ENCODE measurements at regions not wholly inside any gene's neighbourhood (a gene's known extent, or its start where the extent isn't known, plus 50 kb on each side); places are given as distances from the start of the nearest gene placed in this dataset.

GRCh38 chr18:45494811-45495210, 120.5 kb upstream of the SLC14A2 start:
- TF ChIP-seq GATA2 (IDR thresholded peaks at IDR 0.05; ENCODE audit: low read depth, low read length) (no peak), GATA3 (IDR thresholded peaks at IDR 0.05; ENCODE audit: low read depth, low read length) (no peak)
